DMS 273 (cell line): ENCODE measurements at regions not wholly inside any gene's neighbourhood (a gene's known extent, or its start where the extent isn't known, plus 50 kb on each side); places are given as distances from the start of the nearest gene placed in this dataset.
"Not testable (repeated sequence)": the region's sequence is repeated elsewhere in the genome, so short reads cannot be mapped to it uniquely, and the experiment has no call there.

Source experiments
- DNase-seq: peaks from one replicate; lab custom pipeline; 2025; ENCODE audit not compliant: unreplicated experiment; lab: John Stamatoyannopoulos, UW

- peak; percentile 59 for DNase-seq
These were observed 199.0 kb downstream of the RNF144B start for GRCh38 chr6:18586133-18586532.

GRCh38 chr6:18595774-18596530 is 208.8 kb downstream of the RNF144B start:
- DNase-seq, result peak; percentile 90

GRCh38 chr6:18596531-18596835 is 209.3 kb downstream of the RNF144B start:
- peak; percentile 16 for DNase-seq

DNA sequence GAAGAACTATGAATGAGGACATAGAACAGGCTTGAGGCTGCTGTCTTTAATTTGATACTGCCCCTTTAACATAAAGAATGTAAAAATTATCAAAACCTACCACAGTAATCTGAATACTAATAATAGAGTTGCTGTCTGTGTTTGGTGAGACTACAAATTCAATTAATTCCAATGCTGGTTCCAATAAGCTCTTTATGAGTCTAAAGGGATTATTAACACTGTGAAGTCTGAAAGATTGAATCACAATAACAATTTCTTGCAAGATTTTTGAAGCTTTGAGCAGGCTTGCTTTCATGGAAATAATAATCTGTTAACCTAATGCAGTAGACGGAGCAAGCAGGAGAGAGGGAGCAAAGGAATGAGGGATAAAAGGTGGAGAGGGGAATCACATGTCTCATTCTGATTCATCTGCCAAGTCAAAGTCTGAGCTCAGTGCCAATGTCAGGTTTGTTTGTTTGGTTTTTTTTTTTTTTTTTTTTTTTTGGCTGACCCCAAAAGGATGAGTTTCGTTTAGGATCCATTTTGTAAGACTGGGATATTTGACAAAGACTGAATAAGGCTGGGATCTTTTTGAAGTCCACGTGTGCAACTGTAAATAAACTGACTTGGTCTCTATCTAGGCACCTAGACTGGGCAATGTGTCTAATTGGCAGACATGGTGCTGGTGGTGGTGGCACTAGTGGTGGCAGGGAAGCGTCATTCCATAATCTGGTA is 211.6 kb downstream of the RNF144B start:
- DNase-seq, result no peak

DNA sequence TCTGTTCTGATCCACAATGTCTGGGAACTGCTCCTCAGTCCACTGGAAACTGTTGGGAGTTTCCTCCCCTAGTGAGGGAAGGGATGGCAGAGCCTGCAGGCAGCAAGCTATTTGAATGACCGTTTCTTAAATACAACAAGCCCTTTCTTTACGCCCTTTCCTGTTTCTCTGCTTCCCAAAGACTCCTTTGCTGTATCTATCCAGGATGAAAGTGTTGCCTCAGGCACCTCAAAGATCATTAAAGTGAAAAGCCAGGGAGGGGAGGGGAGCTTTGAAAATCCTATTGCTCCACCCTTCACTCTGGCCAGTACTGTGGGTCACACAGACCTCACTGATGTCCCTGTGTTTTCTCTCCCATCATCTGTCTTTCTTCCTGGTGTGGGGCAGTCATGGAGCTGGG is 213.1 kb downstream of the RNF144B start:
- DNase-seq, result no peak

DNA sequence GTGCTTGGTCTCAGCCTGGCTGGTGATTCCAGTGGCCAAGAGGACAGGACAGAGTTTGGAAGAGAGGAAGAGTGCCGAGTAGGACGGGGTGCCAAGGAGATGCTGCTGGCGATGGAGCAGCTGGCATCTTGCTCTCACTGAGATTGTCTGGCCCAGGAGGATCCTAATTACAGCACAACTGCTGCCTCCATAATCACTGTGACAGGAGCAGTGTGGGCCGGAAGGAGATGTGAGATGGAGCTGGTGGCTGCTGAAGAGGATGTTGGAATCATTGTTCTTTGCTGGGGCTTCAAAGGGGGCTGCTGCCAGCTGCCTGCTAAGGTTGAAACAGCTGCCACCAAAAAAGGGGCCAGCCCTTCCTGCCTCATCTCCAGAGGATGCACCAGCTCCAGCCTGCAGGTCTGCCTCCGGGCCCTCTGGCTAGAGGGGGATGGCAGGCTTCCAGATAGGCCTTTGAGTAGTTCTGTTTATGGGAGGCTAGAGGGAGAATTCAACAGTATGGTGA is 214.4 kb downstream of the RNF144B start:
- DNase-seq, result peak; percentile 75

DNA sequence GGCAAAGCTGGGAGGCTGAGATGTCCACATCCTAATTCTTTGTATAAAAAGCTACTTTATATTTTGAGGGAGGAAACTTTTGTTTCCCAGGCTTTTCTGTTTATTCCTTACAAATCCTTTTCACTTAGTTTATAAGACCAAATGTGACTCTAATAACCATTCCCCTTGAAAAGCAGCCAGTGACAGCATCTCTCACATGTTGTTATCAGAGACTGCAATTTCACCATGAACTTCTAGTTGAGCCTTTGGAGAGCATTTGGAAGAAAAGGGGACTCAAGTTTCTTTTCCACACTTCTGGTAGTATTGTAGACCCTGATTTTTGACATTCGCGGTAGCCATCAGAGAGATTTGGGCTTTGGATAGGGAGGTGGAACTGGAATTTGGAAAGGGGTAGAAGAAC is 215.8 kb downstream of the RNF144B start:
- DNase-seq, result no peak

DNA sequence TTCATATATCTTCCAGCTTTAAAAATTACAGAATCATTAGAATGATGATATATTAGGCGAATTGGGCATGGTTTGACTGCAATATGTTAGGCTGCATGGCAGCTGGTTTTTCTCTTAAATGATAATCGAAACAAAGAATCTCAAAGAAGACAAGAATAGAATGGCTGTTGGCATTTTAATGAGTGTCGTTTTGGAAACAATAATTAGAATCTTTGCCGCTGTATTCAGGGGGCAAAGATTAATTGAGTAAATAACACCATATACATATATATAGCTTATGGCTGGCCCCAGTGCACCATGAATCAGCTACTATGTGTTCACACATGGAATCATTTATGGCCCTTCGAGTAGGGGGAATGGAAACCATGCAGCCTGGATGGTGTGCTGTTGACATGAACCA is 216.2 kb downstream of the RNF144B start:
- DNase-seq, result no peak

GRCh38 chr6:18605841-18606240 is 218.7 kb downstream of the RNF144B start:
- DNase-seq, result no peak

DNA sequence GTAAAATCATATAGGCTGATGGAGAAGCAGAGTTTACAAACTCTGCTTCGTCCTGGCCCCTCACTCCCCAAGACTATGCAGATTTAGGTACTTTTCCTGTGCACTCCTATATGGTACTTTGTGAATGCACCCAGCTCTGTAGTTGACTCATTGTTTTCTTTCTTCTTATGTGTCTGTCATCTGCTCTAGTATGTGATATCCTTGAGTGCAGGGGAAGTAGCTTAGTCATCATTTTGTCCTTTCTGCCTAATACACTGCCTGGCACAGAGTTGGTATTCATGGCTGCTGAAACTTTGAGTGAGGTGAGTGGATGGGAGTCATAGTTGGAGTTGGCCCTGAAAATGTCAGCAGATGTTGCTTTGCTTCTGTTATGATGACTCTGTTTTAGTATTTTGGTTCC is 222.6 kb downstream of the RNF144B start:
- no peak for DNase-seq

GRCh38 chr6:18613319-18613925 is 226.3 kb downstream of the RNF144B start:
- no peak for DNase-seq

- DNase-seq, result no peak
These were observed 242.4 kb downstream of the RNF144B start for GRCh38 chr6:18629571-18629970.

DNA sequence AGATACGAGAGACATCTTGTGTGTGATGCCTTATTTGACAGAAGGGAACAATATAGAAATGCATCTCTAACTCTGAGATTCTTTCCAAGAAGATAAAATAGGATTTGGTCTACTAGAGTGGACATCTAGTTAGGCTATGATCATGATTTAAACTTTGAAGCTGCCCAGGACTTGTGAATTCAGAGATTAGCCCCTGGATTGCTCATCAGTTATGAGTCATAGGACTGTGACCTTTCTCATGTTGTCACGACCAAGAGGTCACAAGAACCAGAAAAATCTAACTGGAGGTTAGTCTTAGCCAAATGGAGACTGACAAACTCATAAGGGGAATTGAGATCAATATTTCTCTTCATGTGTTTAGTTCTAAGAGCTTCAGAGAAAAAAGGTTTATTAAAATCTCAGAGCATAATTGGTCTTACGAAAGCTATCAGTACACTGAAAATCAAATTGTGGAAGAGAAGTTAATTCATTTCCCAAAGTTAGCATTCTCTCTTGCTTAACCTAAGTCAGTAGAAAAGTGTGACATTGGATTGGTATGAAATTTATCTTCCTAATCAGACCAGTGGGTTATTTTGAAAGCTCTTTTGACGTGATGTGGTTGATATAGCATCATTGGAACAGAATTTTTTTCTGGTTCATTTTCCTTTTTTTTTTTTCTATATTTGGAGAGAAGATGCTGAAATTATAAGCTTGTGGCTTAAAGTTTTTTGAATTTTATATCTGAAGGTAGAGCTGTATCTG is 245.7 kb downstream of the RNF144B start:
- DNase-seq, result no peak

DNA sequence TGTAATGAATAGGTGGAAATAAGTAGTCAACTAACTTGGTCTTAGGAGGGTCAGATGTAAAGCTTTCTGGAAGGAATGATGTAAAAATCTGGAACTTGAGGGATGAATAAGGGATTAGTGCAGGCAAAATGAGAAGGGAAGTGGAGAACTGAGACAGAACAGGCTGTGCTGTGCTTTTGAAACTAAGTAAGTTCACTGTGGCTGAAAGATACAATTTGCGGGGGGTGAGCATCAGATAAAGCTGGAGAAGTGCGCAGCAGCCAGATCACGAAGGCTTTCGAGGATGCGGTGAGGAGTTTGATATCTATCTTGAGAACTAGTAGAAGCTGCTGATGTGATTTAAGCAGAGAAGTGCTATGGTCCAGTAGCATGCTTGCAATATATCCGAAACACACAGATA is 247.8 kb downstream of the RNF144B start:
- no peak for DNase-seq

- no peak for DNase-seq
These were observed 253.0 kb downstream of the RNF144B start for GRCh38 chr6:18640134-18640533.

DNA sequence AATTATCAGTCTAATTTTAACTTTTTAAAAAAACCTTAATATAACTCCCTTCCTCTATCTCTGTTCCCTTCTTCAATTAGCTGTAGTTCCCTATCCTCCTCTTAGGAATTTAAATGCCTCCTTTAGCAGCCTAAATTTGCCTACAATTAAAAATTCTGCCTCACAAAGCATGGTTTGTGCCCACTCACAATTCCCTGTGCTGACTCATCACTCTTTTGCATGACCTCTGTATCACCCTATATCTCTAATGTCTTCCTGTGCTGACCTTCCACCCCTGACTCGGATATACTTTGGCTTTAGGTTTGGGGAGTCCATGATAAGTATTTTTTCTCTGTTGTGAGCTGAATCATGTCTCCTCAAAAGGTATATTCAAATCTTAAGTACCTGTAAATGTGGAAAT is 253.6 kb downstream of the RNF144B start:
- DNase-seq, result no peak

- no peak for DNase-seq
These were observed 267.7 kb downstream of the RNF144B start for GRCh38 chr6:18654821-18655220.

DNA sequence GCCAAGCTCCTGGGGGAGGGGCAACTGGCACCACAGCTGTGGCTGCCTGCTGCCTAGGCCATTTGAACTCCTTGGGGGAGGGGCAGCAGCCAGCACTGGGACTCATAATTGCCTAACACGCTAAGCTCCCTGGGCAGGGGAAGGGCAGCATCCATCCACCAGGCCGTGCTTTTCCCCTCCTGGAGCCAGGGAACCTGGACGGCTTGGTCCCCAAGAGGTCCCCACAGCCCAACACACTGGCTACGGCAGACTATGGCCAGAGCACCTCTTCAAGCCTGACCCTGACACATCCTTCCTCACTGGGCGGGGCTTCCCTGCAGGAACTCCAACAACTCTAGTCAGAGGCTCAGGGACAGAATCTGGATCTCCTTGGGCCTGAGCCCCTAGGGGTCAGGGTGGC is 269.4 kb downstream of the RNF144B start:
- DNase-seq, result peak; percentile 44

- DNase-seq, result not testable (repeated sequence)
These were observed 272.8 kb downstream of the RNF144B start for GRCh38 chr6:18659994-18660393.

- DNase-seq, result peak; percentile 24
These were observed 275.9 kb downstream of the RNF144B start for GRCh38 chr6:18663011-18663410.

DNA sequence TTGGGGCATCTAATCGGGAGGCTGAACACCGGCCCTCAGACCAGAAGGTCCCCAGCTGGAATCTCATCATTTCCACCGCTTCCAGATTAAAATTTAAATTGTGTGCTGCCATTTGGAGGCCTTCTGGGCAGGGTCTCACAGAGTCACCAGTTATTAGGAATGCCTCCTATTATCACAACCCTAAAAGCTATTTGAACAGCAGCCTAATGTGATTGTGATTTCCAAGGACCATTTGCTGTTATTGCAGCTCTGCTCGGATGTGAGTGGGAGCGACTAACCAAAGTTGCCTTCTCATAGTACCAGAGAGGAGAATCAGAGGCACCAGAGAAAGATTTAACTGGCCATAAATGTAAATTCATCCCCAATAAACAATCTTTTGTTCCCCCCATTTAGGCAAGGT is 277.3 kb downstream of the RNF144B start:
- DNase-seq, result no peak
